ENCODE measurements at regions not wholly inside any gene's neighbourhood (a gene's known extent, or its start where the extent isn't known, plus 50 kb on each side); places are given as distances from the start of the nearest gene placed in this dataset.

GRCh38 chr5:68141494-68141893 lies 74.1 kb upstream of the PIK3R1 start:
- TF ChIP-seq CTCF (IDR thresholded peaks at IDR 0.05 in 2 of 3, conservative IDR thresholded peaks at IDR 0.05 in 1 of 3; ENCODE audit: control insufficient read depth in 2 of 3, extremely low read depth in 1 of 3, insufficient read depth in 1 of 3, low read depth in 3 of 3, low read length in 3 of 3) (no peak), NRF1 (conservative IDR thresholded peaks at IDR 0.05; ENCODE audit: low read depth, low read length) (no peak), RELA (IDR thresholded peaks at IDR 0.05; ENCODE audit: borderline replicate concordance, partially characterized antibody) (no peak), SIN3A (IDR thresholded peaks at IDR 0.05; ENCODE audit: low read depth, low read length) (no peak), POLR2AphosphoS5 (IDR thresholded peaks at IDR 0.05; ENCODE audit: low read length) (no peak), CREB1 (IDR thresholded peaks at IDR 0.05; ENCODE audit: low read depth) (no peak), POLR2A (IDR thresholded peaks at IDR 0.05; ENCODE audit: low read depth, low read length) (no peak)
